Thyroid gland (tissue), 4 donors: ENCODE measurements at regions not wholly inside any gene's neighbourhood (a gene's known extent, or its start where the extent isn't known, plus 50 kb on each side); places are given as distances from the start of the nearest gene placed in this dataset.

ENCODE experiments used
- POLR2A ChIP-seq, 2 donors: fragments of 450-650 bp; IDR thresholded peaks; one replicate each; pipeline ENCODE4 v1.6.1; 2017; ENCODE audit warnings: antibody characterized with exemption in 2 of 2, mild to moderate bottlenecking in 2 of 2, moderate library complexity in 1 of 2
- TF ChIP-seq, protein P1 (sequence below), 6 experiments: fragments of 200-600 bp in 3 of 6; fragments of 450-650 bp in 3 of 6; sonication (generic) in 3 of 6; IDR thresholded peaks; one replicate each; pipeline ENCODE4 v1.5.1; 2016 to 2019; ENCODE audit warnings: antibody characterized with exemption in 6 of 6, mild to moderate bottlenecking in 2 of 6, inconsistent platforms in 1 of 6, moderate library complexity in 1 of 6

DNA sequence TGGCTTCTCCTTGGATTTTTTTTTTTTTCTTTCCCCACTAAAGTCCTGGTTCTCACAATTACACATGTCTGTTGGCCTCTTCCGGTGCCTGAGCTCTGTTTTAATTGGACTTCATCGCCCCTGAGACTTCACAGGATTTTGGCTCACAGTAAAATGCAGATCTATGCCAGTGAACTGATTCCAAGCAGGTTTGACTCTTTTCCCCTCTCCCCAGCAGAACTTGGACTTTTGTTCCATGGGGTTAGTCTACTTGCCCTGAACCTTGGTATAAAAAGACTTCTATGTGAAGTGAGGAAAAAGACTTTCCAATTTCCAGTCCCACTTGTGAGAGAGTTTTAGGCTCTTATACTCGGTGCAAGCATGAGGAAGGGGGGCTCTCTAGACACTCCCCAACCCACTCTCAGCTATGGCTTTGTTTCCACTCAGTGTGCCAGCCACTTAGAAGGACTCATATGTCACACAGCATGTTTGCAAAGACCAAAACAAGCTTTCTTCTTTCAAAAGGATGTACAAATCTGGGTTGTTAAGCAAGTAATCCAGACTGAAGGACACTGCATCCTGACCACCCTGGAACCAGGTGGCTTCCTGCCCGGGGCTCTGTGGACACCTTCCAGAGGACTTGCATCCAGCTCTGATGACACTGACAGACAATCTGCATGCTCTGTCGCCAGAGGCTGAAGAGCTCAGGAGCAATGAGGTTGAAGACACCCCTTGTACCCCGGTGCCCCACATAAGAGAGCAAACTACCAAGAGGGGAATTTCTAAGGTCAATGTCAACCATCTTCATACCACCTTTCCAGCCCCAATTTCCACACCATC, 221.9 kb upstream of the EGLN3 start:
- TF ChIP-seq, protein P1, sequence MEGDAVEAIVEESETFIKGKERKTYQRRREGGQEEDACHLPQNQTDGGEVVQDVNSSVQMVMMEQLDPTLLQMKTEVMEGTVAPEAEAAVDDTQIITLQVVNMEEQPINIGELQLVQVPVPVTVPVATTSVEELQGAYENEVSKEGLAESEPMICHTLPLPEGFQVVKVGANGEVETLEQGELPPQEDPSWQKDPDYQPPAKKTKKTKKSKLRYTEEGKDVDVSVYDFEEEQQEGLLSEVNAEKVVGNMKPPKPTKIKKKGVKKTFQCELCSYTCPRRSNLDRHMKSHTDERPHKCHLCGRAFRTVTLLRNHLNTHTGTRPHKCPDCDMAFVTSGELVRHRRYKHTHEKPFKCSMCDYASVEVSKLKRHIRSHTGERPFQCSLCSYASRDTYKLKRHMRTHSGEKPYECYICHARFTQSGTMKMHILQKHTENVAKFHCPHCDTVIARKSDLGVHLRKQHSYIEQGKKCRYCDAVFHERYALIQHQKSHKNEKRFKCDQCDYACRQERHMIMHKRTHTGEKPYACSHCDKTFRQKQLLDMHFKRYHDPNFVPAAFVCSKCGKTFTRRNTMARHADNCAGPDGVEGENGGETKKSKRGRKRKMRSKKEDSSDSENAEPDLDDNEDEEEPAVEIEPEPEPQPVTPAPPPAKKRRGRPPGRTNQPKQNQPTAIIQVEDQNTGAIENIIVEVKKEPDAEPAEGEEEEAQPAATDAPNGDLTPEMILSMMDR (IDR thresholded peaks at IDR 0.05) = no peak
- TF ChIP-seq POLR2A (IDR thresholded peaks at IDR 0.05) = no peak
